ENCODE measurements at regions not wholly inside any gene's neighbourhood (a gene's known extent, or its start where the extent isn't known, plus 50 kb on each side); places are given as distances from the start of the nearest gene placed in this dataset.
A peak's percentile ranks its signal among the peaks of the same experiment; 100 is the strongest.

GRCh38 chr18:45268583-45268982 is 346.7 kb upstream of the SLC14A2 start:
- Histone ChIP-seq H3K27ac (no peak overlapping the region), H3K9me3 (peaks cover 9% of the 10 kb centered on the region), H3K4me1 (no peaks in the 10 kb centered on the region), H3K27me3 (ENCODE audit: insufficient read depth in 3 of 3, low read length in 2 of 3) (no peaks in the 10 kb centered on the region), H3K36me3 (ENCODE audit: insufficient read depth in 1 of 2, low read depth in 1 of 2) (no peaks in the 10 kb centered on the region), H3K4me3 (no peak overlapping the region)
- intact Hi-C loops (cut with DNase I), result no loop called here
- WGBS, 3 donors, result 37 to 73% (median 55%) methylated on average over 1 of the region's 1 CpG
- ATAC-seq, result no peak
- TF ChIP-seq CTCF (IDR thresholded peaks at IDR 0.05), result no peak
- no peak for DNase-seq

- no peak for DNase-seq
- Histone ChIP-seq H3K9me3 (peaks cover 9% of the 10 kb centered on the region), H3K36me3 (ENCODE audit: insufficient read depth in 1 of 2, low read depth in 1 of 2) (no peaks in the 10 kb centered on the region), H3K27me3 (ENCODE audit: insufficient read depth in 3 of 3, low read length in 2 of 3) (no peaks in the 10 kb centered on the region), H3K27ac (no peak overlapping the region), H3K4me1 (no peaks in the 10 kb centered on the region), H3K4me3 (no peak overlapping the region)
- ATAC-seq, result no peak
- intact Hi-C loops (cut with DNase I), result no loop called here
- TF ChIP-seq CTCF (IDR thresholded peaks at IDR 0.05), result no peak
These were observed 344.9 kb upstream of the SLC14A2 start for GRCh38 chr18:45270289-45270771.

- no peak for DNase-seq
- TF ChIP-seq CTCF (IDR thresholded peaks at IDR 0.05), result no peak
- peaks cover 9% of the 10 kb centered on the region for H3K9me3 ChIP-seq
- no peak for ATAC-seq
- H3K4me3 ChIP-seq, result no peak overlapping the region
- no peaks in the 10 kb centered on the region for H3K27me3 ChIP-seq (ENCODE audit: insufficient read depth in 3 of 3, low read length in 2 of 3)
- H3K27ac ChIP-seq, result no peak overlapping the region
- H3K36me3 ChIP-seq (ENCODE audit: insufficient read depth in 1 of 2, low read depth in 1 of 2), result no peaks in the 10 kb centered on the region
- H3K4me1 ChIP-seq, result no peaks in the 10 kb centered on the region
- intact Hi-C loops (cut with DNase I), result no loop called here
- WGBS, 3 donors, result 67 to 88% (median 77%) methylated on average over 1 of the region's 1 CpG
These were observed 341.2 kb upstream of the SLC14A2 start for GRCh38 chr18:45274026-45274425.

- Histone ChIP-seq H3K9me3 (peaks cover 9% of the 10 kb centered on the region), H3K36me3 (ENCODE audit: insufficient read depth in 1 of 2, low read depth in 1 of 2) (no peaks in the 10 kb centered on the region), H3K4me1 (no peaks in the 10 kb centered on the region), H3K4me3 (no peak overlapping the region), H3K27me3 (ENCODE audit: insufficient read depth in 3 of 3, low read length in 2 of 3) (no peaks in the 10 kb centered on the region), H3K27ac (no peak overlapping the region)
- peak; percentile 84 for TF ChIP-seq CTCF (IDR thresholded peaks at IDR 0.05)
- intact Hi-C loops (cut with DNase I), result loop anchor here (5.0 kb wide), 2 partner anchors 42 to 107 kb away; no protein-coding TSS in a partner anchor
- WGBS, 3 donors, result 81 to 85% (median 84%) methylated on average over 5 of the region's 5 CpGs
- DNase-seq (no peak), ATAC-seq (no peak)
These were observed 339.7 kb upstream of the SLC14A2 start for GRCh38 chr18:45275367-45276113.

- Histone ChIP-seq H3K27me3 (ENCODE audit: insufficient read depth in 3 of 3, low read length in 2 of 3) (no peaks in the 10 kb centered on the region), H3K27ac (no peak overlapping the region), H3K36me3 (ENCODE audit: insufficient read depth in 1 of 2, low read depth in 1 of 2) (no peaks in the 10 kb centered on the region), H3K4me3 (no peak overlapping the region), H3K9me3 (peaks cover 3% of the 10 kb centered on the region), H3K4me1 (no peaks in the 10 kb centered on the region)
- DNase-seq, result no peak
- intact Hi-C loops (cut with DNase I), result loop anchor here (5.0 kb wide), 2 partner anchors 40 to 105 kb away; no protein-coding TSS in a partner anchor
- WGBS, 3 donors, result 91 to 95% (median 94%) methylated on average over 3 of the region's 3 CpGs
- TF ChIP-seq CTCF (IDR thresholded peaks at IDR 0.05), result no peak
- ATAC-seq, result no peak
These were observed 338.4 kb upstream of the SLC14A2 start for GRCh38 chr18:45276878-45277277.
